Peyer's patch (tissue), 4 donors: ENCODE measurements at regions not wholly inside any gene's neighbourhood (a gene's known extent, or its start where the extent isn't known, plus 50 kb on each side); places are given as distances from the start of the nearest gene placed in this dataset.

Experiments used
- POLR2A ChIP-seq, 2 donors: fragments of 450-650 bp; IDR thresholded peaks; one replicate each; pipeline ENCODE4 v1.5.1; 2017; ENCODE audit warnings: antibody characterized with exemption in 2 of 2, mild to moderate bottlenecking in 2 of 2, moderate library complexity in 2 of 2
- TF ChIP-seq, protein P1 (sequence below), 6 experiments: fragments of 450-650 bp in 4 of 6; fragments of 200-600 bp in 2 of 6; sonication (generic) in 1 of 6; IDR thresholded peaks; one replicate each; pipeline ENCODE4 v1.5.1; 2017 to 2019; ENCODE audit warnings: antibody characterized with exemption in 6 of 6, mild to moderate bottlenecking in 3 of 6, moderate library complexity in 1 of 6

DNA sequence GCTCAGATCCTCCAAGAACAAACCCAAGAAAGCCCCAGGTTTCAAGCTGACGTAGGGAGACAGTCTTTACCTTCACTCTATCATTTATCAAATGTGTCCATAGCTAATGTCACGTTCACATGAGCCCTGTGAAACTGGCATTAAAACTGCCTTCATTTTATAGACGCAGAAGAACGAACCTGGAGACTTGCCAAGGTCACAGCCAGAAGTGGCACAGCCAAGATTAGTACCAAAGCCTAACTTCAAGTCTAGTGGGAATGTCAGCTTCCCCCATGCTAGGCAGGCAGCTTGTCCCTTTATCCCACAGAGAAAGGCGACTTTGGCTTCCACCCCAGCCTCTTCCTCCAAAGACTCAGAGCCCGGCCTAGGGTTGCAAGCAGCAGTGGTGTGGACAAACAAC lies 517.2 kb downstream of the SHQ1 start:
- no peak for TF ChIP-seq POLR2A (IDR thresholded peaks at IDR 0.05)
- TF ChIP-seq, protein P1, sequence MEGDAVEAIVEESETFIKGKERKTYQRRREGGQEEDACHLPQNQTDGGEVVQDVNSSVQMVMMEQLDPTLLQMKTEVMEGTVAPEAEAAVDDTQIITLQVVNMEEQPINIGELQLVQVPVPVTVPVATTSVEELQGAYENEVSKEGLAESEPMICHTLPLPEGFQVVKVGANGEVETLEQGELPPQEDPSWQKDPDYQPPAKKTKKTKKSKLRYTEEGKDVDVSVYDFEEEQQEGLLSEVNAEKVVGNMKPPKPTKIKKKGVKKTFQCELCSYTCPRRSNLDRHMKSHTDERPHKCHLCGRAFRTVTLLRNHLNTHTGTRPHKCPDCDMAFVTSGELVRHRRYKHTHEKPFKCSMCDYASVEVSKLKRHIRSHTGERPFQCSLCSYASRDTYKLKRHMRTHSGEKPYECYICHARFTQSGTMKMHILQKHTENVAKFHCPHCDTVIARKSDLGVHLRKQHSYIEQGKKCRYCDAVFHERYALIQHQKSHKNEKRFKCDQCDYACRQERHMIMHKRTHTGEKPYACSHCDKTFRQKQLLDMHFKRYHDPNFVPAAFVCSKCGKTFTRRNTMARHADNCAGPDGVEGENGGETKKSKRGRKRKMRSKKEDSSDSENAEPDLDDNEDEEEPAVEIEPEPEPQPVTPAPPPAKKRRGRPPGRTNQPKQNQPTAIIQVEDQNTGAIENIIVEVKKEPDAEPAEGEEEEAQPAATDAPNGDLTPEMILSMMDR (IDR thresholded peaks at IDR 0.05), result no peak
